ENCODE measurements at regions not wholly inside any gene's neighbourhood (a gene's known extent, or its start where the extent isn't known, plus 50 kb on each side); places are given as distances from the start of the nearest gene placed in this dataset.
"Not testable (repeated sequence)": the region's sequence is repeated elsewhere in the genome, so short reads cannot be mapped to it uniquely, and the experiment has no call there.

- H3K27ac ChIP-seq (ENCODE audit: low read depth, low read length): no peak overlapping the region
- no peak overlapping the region for H3K4me3 ChIP-seq (ENCODE audit: low read depth, low read length)
Measured at GRCh38 chr10:29785701-29786100, 150.9 kb upstream of the SVIL start.

GRCh38 chr10:29784175-29784773 is 149.5 kb upstream of the SVIL start:
- peaks cover 5% of the 10 kb centered on the region for H3K4me1 ChIP-seq (ENCODE audit: control insufficient read depth, insufficient read depth, low read length)
- no peak overlapping the region for H3K9ac ChIP-seq (ENCODE audit: low read depth, low read length)
- peak overlapping the region; percentile 81 for H3K27ac ChIP-seq (ENCODE audit: low read depth, low read length)
- H3K4me3 ChIP-seq (ENCODE audit: low read depth, low read length): no peak overlapping the region
- no peaks in the 10 kb centered on the region for H3K27me3 ChIP-seq (ENCODE audit: control insufficient read depth, insufficient read depth, low read length)
- no peaks in the 10 kb centered on the region for H3K36me3 ChIP-seq (ENCODE audit: control insufficient read depth, insufficient read depth, low read length)
- H3K9me3 ChIP-seq (ENCODE audit: control insufficient read depth, insufficient read depth, low read length): no peaks in the 10 kb centered on the region

More at GRCh38 chr10:29785701-29786100, 150.9 kb upstream of the SVIL start:
- H3K9ac ChIP-seq (ENCODE audit: low read depth, low read length): no peak overlapping the region
- no peaks in the 10 kb centered on the region for H3K36me3 ChIP-seq (ENCODE audit: control insufficient read depth, insufficient read depth, low read length)
- no peaks in the 10 kb centered on the region for H3K9me3 ChIP-seq (ENCODE audit: control insufficient read depth, insufficient read depth, low read length)
- H3K4me1 ChIP-seq (ENCODE audit: control insufficient read depth, insufficient read depth, low read length): peaks cover 5% of the 10 kb centered on the region
- no peaks in the 10 kb centered on the region for H3K27me3 ChIP-seq (ENCODE audit: control insufficient read depth, insufficient read depth, low read length)

- Histone ChIP-seq H3K9ac (ENCODE audit: low read depth, low read length) (no peak overlapping the region), H3K36me3 (ENCODE audit: control insufficient read depth, insufficient read depth, low read length) (no peaks in the 10 kb centered on the region), H3K4me1 (ENCODE audit: control insufficient read depth, insufficient read depth, low read length) (peaks cover 5% of the 10 kb centered on the region), H3K9me3 (ENCODE audit: control insufficient read depth, insufficient read depth, low read length) (no peaks in the 10 kb centered on the region), H3K4me3 (ENCODE audit: low read depth, low read length) (no peak overlapping the region), H3K27ac (ENCODE audit: low read depth, low read length) (no peak overlapping the region), H3K27me3 (ENCODE audit: control insufficient read depth, insufficient read depth, low read length) (no peaks in the 10 kb centered on the region)
Measured at GRCh38 chr10:29783201-29783947, 148.6 kb upstream of the SVIL start.

- Histone ChIP-seq H3K27me3 (ENCODE audit: control insufficient read depth, insufficient read depth, low read length) (no peaks in the 10 kb centered on the region), H3K27ac (ENCODE audit: low read depth, low read length) (no peak overlapping the region)
Measured at GRCh38 chr10:29780639-29781038, 145.9 kb upstream of the SVIL start.

GRCh38 chr10:29780096-29780495 is 145.3 kb upstream of the SVIL start:
- Histone ChIP-seq H3K27me3 (ENCODE audit: control insufficient read depth, insufficient read depth, low read length) (no peaks in the 10 kb centered on the region), H3K27ac (ENCODE audit: low read depth, low read length) (no peak overlapping the region)

More at GRCh38 chr10:29780639-29781038, 145.9 kb upstream of the SVIL start:
- no peak overlapping the region for H3K4me3 ChIP-seq (ENCODE audit: low read depth, low read length)
- peaks cover 5% of the 10 kb centered on the region for H3K4me1 ChIP-seq (ENCODE audit: control insufficient read depth, insufficient read depth, low read length)
- no peaks in the 10 kb centered on the region for H3K9me3 ChIP-seq (ENCODE audit: control insufficient read depth, insufficient read depth, low read length)
- no peak overlapping the region for H3K9ac ChIP-seq (ENCODE audit: low read depth, low read length)
- H3K36me3 ChIP-seq (ENCODE audit: control insufficient read depth, insufficient read depth, low read length): no peaks in the 10 kb centered on the region

GRCh38 chr10:29776246-29776645 is 141.5 kb upstream of the SVIL start:
- Histone ChIP-seq H3K27ac (ENCODE audit: low read depth, low read length) (no peak overlapping the region), H3K9ac (ENCODE audit: low read depth, low read length) (no peak overlapping the region), H3K36me3 (ENCODE audit: control insufficient read depth, insufficient read depth, low read length) (no peaks in the 10 kb centered on the region), H3K9me3 (ENCODE audit: control insufficient read depth, insufficient read depth, low read length) (peaks cover 4% of the 10 kb centered on the region; the same call in 1 of the 2 replicates), H3K4me3 (ENCODE audit: low read depth, low read length) (no peak overlapping the region), H3K4me1 (ENCODE audit: control insufficient read depth, insufficient read depth, low read length) (no peaks in the 10 kb centered on the region), H3K27me3 (ENCODE audit: control insufficient read depth, insufficient read depth, low read length) (no peaks in the 10 kb centered on the region)

More at GRCh38 chr10:29780096-29780495, 145.3 kb upstream of the SVIL start:
- Histone ChIP-seq H3K4me1 (ENCODE audit: control insufficient read depth, insufficient read depth, low read length) (peaks cover 5% of the 10 kb centered on the region), H3K4me3 (ENCODE audit: low read depth, low read length) (no peak overlapping the region), H3K9ac (ENCODE audit: low read depth, low read length) (no peak overlapping the region), H3K36me3 (ENCODE audit: control insufficient read depth, insufficient read depth, low read length) (no peaks in the 10 kb centered on the region), H3K9me3 (ENCODE audit: control insufficient read depth, insufficient read depth, low read length) (no peaks in the 10 kb centered on the region)

- Histone ChIP-seq H3K27ac (ENCODE audit: low read depth, low read length) (no peak overlapping the region), H3K27me3 (ENCODE audit: control insufficient read depth, insufficient read depth, low read length) (no peaks in the 10 kb centered on the region), H3K9ac (ENCODE audit: low read depth, low read length) (no peak overlapping the region), H3K9me3 (ENCODE audit: control insufficient read depth, insufficient read depth, low read length) (peaks cover 4% of the 10 kb centered on the region; the same call in 1 of the 2 replicates), H3K4me3 (ENCODE audit: low read depth, low read length) (no peak overlapping the region), H3K36me3 (ENCODE audit: control insufficient read depth, insufficient read depth, low read length) (no peaks in the 10 kb centered on the region), H3K4me1 (ENCODE audit: control insufficient read depth, insufficient read depth, low read length) (no peaks in the 10 kb centered on the region)
Measured at GRCh38 chr10:29774475-29774874, 139.7 kb upstream of the SVIL start.

- no peaks in the 10 kb centered on the region for H3K36me3 ChIP-seq (ENCODE audit: control insufficient read depth, insufficient read depth, low read length)
- H3K9me3 ChIP-seq (ENCODE audit: control insufficient read depth, insufficient read depth, low read length): peaks cover 4% of the 10 kb centered on the region; the same call in 1 of the 2 replicates
- H3K4me3 ChIP-seq (ENCODE audit: low read depth, low read length): no peak overlapping the region
- no peaks in the 10 kb centered on the region for H3K27me3 ChIP-seq (ENCODE audit: control insufficient read depth, insufficient read depth, low read length)
- no peaks in the 10 kb centered on the region for H3K4me1 ChIP-seq (ENCODE audit: control insufficient read depth, insufficient read depth, low read length)
- no peak overlapping the region for H3K9ac ChIP-seq (ENCODE audit: low read depth, low read length)
- no peak overlapping the region for H3K27ac ChIP-seq (ENCODE audit: low read depth, low read length)
Measured at GRCh38 chr10:29773675-29774091, 138.9 kb upstream of the SVIL start.

GRCh38 chr10:29772403-29772802 is 137.6 kb upstream of the SVIL start:
- H3K4me3 ChIP-seq (ENCODE audit: low read depth, low read length): no peak overlapping the region
- H3K9me3 ChIP-seq (ENCODE audit: control insufficient read depth, insufficient read depth, low read length): peaks cover 4% of the 10 kb centered on the region; the same call in 1 of the 2 replicates
- H3K4me1 ChIP-seq (ENCODE audit: control insufficient read depth, insufficient read depth, low read length): no peaks in the 10 kb centered on the region
- no peaks in the 10 kb centered on the region for H3K27me3 ChIP-seq (ENCODE audit: control insufficient read depth, insufficient read depth, low read length)
- no peaks in the 10 kb centered on the region for H3K36me3 ChIP-seq (ENCODE audit: control insufficient read depth, insufficient read depth, low read length)
- no peak overlapping the region for H3K9ac ChIP-seq (ENCODE audit: low read depth, low read length)
- no peak overlapping the region for H3K27ac ChIP-seq (ENCODE audit: low read depth, low read length)

- Histone ChIP-seq H3K4me3 (ENCODE audit: low read depth, low read length) (no peak overlapping the region), H3K36me3 (ENCODE audit: control insufficient read depth, insufficient read depth, low read length) (no peaks in the 10 kb centered on the region), H3K9ac (ENCODE audit: low read depth, low read length) (no peak overlapping the region), H3K27ac (ENCODE audit: low read depth, low read length) (no peak overlapping the region), H3K27me3 (ENCODE audit: control insufficient read depth, insufficient read depth, low read length) (no peaks in the 10 kb centered on the region), H3K4me1 (ENCODE audit: control insufficient read depth, insufficient read depth, low read length) (no peaks in the 10 kb centered on the region), H3K9me3 (ENCODE audit: control insufficient read depth, insufficient read depth, low read length) (peaks cover 4% of the 10 kb centered on the region; the same call in 1 of the 2 replicates)
Measured at GRCh38 chr10:29771376-29771775, 136.6 kb upstream of the SVIL start.

- H3K27ac ChIP-seq (ENCODE audit: low read depth, low read length); H3K4me3 ChIP-seq (ENCODE audit: low read depth, low read length); H3K4me1 ChIP-seq (ENCODE audit: control insufficient read depth, insufficient read depth, low read length); H3K9me3 ChIP-seq (ENCODE audit: control insufficient read depth, insufficient read depth, low read length); H3K36me3 ChIP-seq (ENCODE audit: control insufficient read depth, insufficient read depth, low read length); H3K27me3 ChIP-seq (ENCODE audit: control insufficient read depth, insufficient read depth, low read length); H3K9ac ChIP-seq (ENCODE audit: low read depth, low read length): not testable (repeated sequence)
Measured at GRCh38 chr10:29769277-29769676, 134.5 kb upstream of the SVIL start.
